Activated T-cell treated with anti-CD3 and anti-CD28 coated beads, Interleukin-2, amount 50 U/mL, for 1 hour (primary cell): ENCODE measurements at regions not wholly inside any gene's neighbourhood (a gene's known extent, or its start where the extent isn't known, plus 50 kb on each side); places are given as distances from the start of the nearest gene placed in this dataset.
"Not testable (repeated sequence)": the region's sequence is repeated elsewhere in the genome, so short reads cannot be mapped to it uniquely, and the experiment has no call there.

Source experiments
- DNase-seq: peaks from one replicate; pipeline ENCODE4 v3.0.0-alpha.2; 2020

DNA sequence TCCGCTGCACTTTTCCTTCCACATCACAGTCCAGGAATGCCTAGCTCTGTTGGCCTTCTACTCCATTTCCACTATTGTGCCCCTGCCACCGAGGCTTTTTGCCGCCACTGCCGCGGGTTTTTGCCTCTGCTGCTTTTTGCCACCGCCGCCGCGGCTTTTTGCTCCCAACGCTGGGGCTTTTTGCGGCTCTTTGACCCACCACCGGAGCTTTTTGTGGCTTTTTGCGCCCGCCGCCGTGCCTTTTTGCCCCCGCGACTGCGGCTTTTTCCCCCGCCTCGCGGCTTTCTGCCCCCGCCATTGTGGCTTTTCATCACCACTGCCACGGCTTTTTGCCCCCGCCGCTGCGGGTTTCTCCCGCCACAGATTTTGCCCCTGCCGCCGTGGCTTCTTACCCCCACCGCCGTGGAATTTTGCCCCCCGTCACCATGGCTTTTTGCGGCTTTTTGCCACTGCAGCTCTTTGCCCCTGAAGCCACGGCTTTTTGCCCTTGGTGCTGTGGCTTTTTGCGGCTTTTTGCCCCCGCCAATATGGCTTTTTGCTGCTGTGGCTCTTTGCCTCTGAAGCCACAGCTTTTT is 2798.7 kb upstream of the TEKT4 start:
- no peak for DNase-seq

DNA sequence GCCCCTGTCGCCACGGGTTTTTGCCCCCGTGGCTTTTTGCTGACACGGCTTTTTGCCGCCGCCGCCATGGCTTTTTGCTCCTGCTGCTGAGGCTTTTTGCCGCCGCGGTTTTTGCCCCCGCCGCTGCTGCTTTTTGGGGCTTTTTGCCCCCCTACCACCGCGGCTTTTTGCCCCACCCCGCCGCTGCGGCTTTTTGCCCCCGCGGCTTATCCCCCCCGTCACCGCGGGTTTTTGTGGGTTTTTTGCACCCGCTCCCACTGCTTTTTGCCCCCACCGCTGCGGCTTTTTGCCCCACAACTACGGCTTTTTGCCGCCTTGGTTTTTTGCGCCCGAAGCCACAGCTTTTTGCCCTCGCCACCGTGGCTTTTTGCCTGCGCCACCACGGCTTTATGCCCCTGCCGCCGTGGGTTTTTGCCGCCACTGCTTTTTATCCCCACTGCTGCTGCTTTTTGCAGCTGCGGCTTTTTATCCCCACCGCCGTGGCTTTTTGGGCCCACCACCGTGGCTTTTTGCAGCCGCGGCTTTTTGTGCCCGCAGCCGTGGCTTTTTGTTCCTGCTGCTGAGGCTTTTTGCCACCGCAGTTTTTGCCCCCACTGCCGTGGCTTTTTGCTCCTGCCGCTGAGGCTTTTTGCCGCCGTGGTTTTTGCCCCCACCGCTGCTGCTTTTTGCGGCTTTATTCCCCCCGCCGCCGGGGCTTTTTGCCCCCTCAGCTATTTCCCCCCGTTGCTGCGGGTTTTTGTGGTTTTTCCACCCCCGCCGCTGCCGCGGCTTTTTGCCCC is 2798.0 kb upstream of the TEKT4 start:
- peak; percentile 6 for DNase-seq

DNA sequence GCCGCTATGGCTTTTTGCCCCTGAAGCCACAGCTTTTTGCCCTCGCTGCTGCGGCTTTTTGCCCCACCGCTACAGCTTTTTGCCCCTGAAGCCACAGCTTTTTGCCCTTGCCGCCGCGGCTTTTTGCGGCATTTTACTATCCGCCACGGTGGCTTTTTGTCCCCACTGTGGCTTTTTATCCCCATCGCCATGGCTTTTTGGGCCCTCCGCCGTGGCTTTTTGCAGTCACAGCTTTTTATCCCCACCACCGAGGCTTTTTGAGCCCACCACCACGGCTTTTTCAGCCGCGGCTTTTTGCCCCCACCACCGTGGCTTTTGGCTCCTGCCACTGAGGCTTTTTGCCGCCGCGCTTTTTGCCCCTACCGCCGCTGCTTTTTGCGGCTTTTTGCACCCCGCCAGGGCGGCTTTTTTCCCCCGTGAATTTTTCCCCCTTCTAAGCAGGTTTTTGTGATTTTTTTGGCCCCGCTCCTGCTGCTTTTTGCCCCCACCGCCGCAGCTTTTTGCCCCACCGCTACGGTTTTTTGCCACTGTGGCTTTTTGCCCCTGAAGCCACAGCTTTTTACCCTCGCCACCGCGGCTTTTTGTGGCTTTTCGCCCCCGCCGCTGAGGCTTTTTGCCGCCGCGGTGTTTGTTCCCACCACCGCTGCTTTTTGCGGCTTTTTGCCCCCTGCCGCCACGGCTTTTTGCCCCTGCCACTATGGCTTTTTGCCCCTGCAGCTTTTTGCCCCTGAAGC is 2797.2 kb upstream of the TEKT4 start:
- DNase-seq = no peak

DNA sequence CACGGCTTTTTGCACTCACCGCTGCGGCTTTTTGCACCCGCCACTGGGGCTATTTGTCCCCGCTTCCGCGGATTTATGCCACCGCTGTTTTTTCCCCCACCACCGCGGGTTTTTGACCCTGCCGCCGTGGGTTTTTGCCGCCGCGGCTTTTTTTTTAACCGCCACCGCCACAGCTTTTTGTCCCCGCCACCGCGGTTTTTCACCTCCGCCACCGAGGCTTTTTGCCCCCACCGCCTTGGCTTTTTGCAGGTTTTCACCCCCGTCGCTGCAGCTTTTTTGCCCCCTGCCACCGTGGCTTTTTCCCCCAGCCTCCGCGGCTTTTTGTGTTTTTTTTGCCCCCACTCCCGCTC is 2796.7 kb upstream of the TEKT4 start:
- no peak for DNase-seq

DNA sequence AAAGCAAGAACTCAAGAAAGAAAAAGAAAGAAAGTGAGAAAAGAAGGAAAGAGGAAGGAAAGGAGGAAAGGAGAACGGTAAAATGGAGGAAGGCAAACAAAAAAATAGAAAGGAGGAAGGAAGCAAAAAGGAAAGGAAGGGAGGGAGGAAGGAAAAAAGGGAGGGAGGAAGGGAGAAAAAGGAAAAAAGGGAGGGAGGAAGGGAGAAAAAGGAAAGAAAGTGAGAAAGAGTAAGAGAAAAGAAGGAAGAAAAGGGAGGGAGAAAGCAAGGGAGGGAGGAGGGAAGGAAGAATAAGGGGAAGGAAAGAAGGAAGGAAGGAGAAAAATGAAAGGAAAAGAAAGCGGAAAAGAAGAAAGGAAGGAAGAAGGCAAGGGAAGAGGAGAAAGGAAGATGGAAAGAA is 2795.9 kb upstream of the TEKT4 start:
- not testable (repeated sequence) for DNase-seq
